ENCODE measurements at regions not wholly inside any gene's neighbourhood (a gene's known extent, or its start where the extent isn't known, plus 50 kb on each side); places are given as distances from the start of the nearest gene placed in this dataset.

GRCh38 chr2:180190851-180191250 is 183.8 kb upstream of the CWC22 start:
- H3K27ac Mint-ChIP-seq, result no peak overlapping the region
- Histone ChIP-seq H3K27me3 (ENCODE audit: control insufficient read depth, insufficient read depth, low read length) (no peaks in the 10 kb centered on the region), H3K36me3 (ENCODE audit: control insufficient read depth, insufficient read depth, low read length) (no peaks in the 10 kb centered on the region), H3K9me3 (ENCODE audit: control insufficient read depth, insufficient read depth, low read length) (no peaks in the 10 kb centered on the region), H3K4me1 (ENCODE audit: control insufficient read depth, insufficient read depth, low read length) (no peaks in the 10 kb centered on the region), H3K4me3 (ENCODE audit: low read length) (no peak overlapping the region), H3K27ac (ENCODE audit: low read length) (no peak overlapping the region)
- no peak for TF ChIP-seq CTCF (IDR thresholded peaks at IDR 0.05)
- no peaks in the 10 kb centered on the region for H3K27me3 Mint-ChIP-seq (ENCODE audit: low read depth in 2 of 2)
- 70% methylated on average over 1 of the region's 2 CpGs for WGBS (ENCODE audit: insufficient coverage)
- H3K4me3 Mint-ChIP-seq, result no peak overlapping the region
- no peak for ATAC-seq
- H3K9me3 Mint-ChIP-seq, result peaks cover 2% of the 10 kb centered on the region in 2 donors
- DNase-seq, result no peak
- H3K36me3 Mint-ChIP-seq, result no peaks in the 10 kb centered on the region
- intact Hi-C loops (cut with micrococcal nuclease), result no loop called here
- no peaks in the 10 kb centered on the region for H3K4me1 Mint-ChIP-seq

GRCh38 chr2:180187611-180188010 is 180.5 kb upstream of the CWC22 start:
- intact Hi-C loops (cut with micrococcal nuclease), result no loop called here
- no peaks in the 10 kb centered on the region for H3K9me3 ChIP-seq (ENCODE audit: control insufficient read depth, insufficient read depth, low read length)
- no CpG with 5 or more reads among the region's 2 CpGs for WGBS (ENCODE audit: insufficient coverage)
- Mint-ChIP-seq H3K9me3 (peaks cover 0 to 3% of the 10 kb centered on the region in 2 donors), H3K36me3 (no peaks in the 10 kb centered on the region), H3K27ac (no peak overlapping the region), H3K27me3 (ENCODE audit: low read depth in 2 of 2) (no peaks in the 10 kb centered on the region), H3K4me3 (no peak overlapping the region), H3K4me1 (no peaks in the 10 kb centered on the region)
- no peaks in the 10 kb centered on the region for H3K36me3 ChIP-seq (ENCODE audit: control insufficient read depth, insufficient read depth, low read length)
- no peak for DNase-seq
- no peak for TF ChIP-seq CTCF (IDR thresholded peaks at IDR 0.05)
- H3K4me3 ChIP-seq (ENCODE audit: low read length), result no peak overlapping the region
- H3K27me3 ChIP-seq (ENCODE audit: control insufficient read depth, insufficient read depth, low read length), result no peaks in the 10 kb centered on the region
- no peak for ATAC-seq
- H3K27ac ChIP-seq (ENCODE audit: low read length), result no peak overlapping the region
- no peaks in the 10 kb centered on the region for H3K4me1 ChIP-seq (ENCODE audit: control insufficient read depth, insufficient read depth, low read length)

- intact Hi-C loops (cut with micrococcal nuclease), result no loop called here
- Histone ChIP-seq H3K27ac (ENCODE audit: low read length) (no peak overlapping the region), H3K9me3 (ENCODE audit: control insufficient read depth, insufficient read depth, low read length) (no peaks in the 10 kb centered on the region), H3K27me3 (ENCODE audit: control insufficient read depth, insufficient read depth, low read length) (no peaks in the 10 kb centered on the region), H3K4me3 (ENCODE audit: low read length) (no peak overlapping the region), H3K4me1 (ENCODE audit: control insufficient read depth, insufficient read depth, low read length) (no peaks in the 10 kb centered on the region), H3K36me3 (ENCODE audit: control insufficient read depth, insufficient read depth, low read length) (no peaks in the 10 kb centered on the region)
- WGBS (ENCODE audit: insufficient coverage), result 95% methylated on average over 1 of the region's 2 CpGs
- no peak for DNase-seq
- Mint-ChIP-seq H3K27me3 (ENCODE audit: low read depth in 2 of 2) (no peaks in the 10 kb centered on the region), H3K4me1 (no peaks in the 10 kb centered on the region), H3K27ac (no peak overlapping the region), H3K36me3 (no peaks in the 10 kb centered on the region), H3K9me3 (peaks cover 2 to 4% of the 10 kb centered on the region in 2 donors), H3K4me3 (no peak overlapping the region)
- no peak for ATAC-seq
- TF ChIP-seq CTCF (IDR thresholded peaks at IDR 0.05), result no peak
Measured at GRCh38 chr2:180184506-180184905, 177.4 kb upstream of the CWC22 start.

GRCh38 chr2:180180511-180180910 is 173.4 kb upstream of the CWC22 start:
- H3K27me3 Mint-ChIP-seq (ENCODE audit: low read depth in 2 of 2), result no peaks in the 10 kb centered on the region
- no peaks in the 10 kb centered on the region for H3K36me3 Mint-ChIP-seq
- Histone ChIP-seq H3K4me1 (ENCODE audit: control insufficient read depth, insufficient read depth, low read length) (no peaks in the 10 kb centered on the region), H3K27me3 (ENCODE audit: control insufficient read depth, insufficient read depth, low read length) (no peaks in the 10 kb centered on the region), H3K27ac (ENCODE audit: low read length) (no peak overlapping the region), H3K36me3 (ENCODE audit: control insufficient read depth, insufficient read depth, low read length) (no peaks in the 10 kb centered on the region), H3K4me3 (ENCODE audit: low read length) (no peak overlapping the region), H3K9me3 (ENCODE audit: control insufficient read depth, insufficient read depth, low read length) (no peaks in the 10 kb centered on the region)
- H3K4me3 Mint-ChIP-seq, result no peak overlapping the region
- no peak for TF ChIP-seq CTCF (IDR thresholded peaks at IDR 0.05)
- H3K9me3 Mint-ChIP-seq, result peaks cover 2 to 4% of the 10 kb centered on the region in 2 donors
- intact Hi-C loops (cut with micrococcal nuclease), result no loop called here
- H3K27ac Mint-ChIP-seq, result no peak overlapping the region
- no CpG with 5 or more reads among the region's 2 CpGs for WGBS (ENCODE audit: insufficient coverage)
- ATAC-seq (no peak), DNase-seq (no peak)
- H3K4me1 Mint-ChIP-seq, result no peaks in the 10 kb centered on the region

Measured in natural killer cell (primary cell).